ENCODE measurements at regions not wholly inside any gene's neighbourhood (a gene's known extent, or its start where the extent isn't known, plus 50 kb on each side); places are given as distances from the start of the nearest gene placed in this dataset.

DNA sequence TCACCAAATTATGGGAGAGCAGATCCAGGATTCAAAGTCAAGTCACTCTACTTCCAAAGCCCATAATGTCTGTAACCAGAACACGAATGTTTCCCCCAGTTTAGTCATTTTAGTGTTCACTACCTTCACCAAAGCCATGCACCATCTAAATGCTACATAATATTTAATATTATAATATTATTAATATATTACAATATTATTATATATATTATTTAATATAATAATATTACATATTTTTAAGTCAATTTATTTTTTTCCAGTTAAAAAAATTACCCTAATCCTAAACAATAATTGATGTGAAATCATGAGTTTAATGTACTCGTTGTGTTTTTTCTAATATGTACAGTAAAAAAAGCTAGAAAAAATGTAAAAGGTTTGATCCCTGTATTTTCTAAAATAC lies 276.6 kb upstream of the TBL1XR1 start:
- no peaks in the 10 kb centered on the region for H3K36me3 ChIP-seq (ENCODE audit: control insufficient read depth in 4 of 4, insufficient read depth in 3 of 4, low read depth in 1 of 4, low read length in 3 of 4)
- 97% methylated on average over 2 of the region's 2 CpGs for WGBS
- H3K4me1 ChIP-seq (ENCODE audit: control insufficient read depth in 4 of 4, insufficient read depth in 4 of 4, low read length in 3 of 4), result peaks cover 2 to 9% (median 6%) of the 10 kb centered on the region in 4 donors
- no peak overlapping the region for H3K4me3 ChIP-seq (ENCODE audit: low read depth in 1 of 3, low read length in 3 of 3)
- H3K27me3 ChIP-seq (ENCODE audit: control insufficient read depth in 4 of 4, insufficient read depth in 4 of 4, low read length in 3 of 4), result no peaks in the 10 kb centered on the region
- no peak overlapping the region for H3K9ac ChIP-seq (ENCODE audit: low read depth in 1 of 2, low read length in 2 of 2)
- no peak for DNase-seq (ENCODE audit: low spot score)
- no peak for TF ChIP-seq RAD21 (IDR thresholded peaks at IDR 0.05)
- TF ChIP-seq, protein P1, sequence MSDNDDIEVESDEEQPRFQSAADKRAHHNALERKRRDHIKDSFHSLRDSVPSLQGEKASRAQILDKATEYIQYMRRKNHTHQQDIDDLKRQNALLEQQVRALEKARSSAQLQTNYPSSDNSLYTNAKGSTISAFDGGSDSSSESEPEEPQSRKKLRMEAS (IDR thresholded peaks at IDR 0.05), result no peak
- TF ChIP-seq, protein P2, sequence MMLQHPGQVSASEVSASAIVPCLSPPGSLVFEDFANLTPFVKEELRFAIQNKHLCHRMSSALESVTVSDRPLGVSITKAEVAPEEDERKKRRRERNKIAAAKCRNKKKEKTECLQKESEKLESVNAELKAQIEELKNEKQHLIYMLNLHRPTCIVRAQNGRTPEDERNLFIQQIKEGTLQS (IDR thresholded peaks at IDR 0.05), result no peak
- TF ChIP-seq, protein P3, sequence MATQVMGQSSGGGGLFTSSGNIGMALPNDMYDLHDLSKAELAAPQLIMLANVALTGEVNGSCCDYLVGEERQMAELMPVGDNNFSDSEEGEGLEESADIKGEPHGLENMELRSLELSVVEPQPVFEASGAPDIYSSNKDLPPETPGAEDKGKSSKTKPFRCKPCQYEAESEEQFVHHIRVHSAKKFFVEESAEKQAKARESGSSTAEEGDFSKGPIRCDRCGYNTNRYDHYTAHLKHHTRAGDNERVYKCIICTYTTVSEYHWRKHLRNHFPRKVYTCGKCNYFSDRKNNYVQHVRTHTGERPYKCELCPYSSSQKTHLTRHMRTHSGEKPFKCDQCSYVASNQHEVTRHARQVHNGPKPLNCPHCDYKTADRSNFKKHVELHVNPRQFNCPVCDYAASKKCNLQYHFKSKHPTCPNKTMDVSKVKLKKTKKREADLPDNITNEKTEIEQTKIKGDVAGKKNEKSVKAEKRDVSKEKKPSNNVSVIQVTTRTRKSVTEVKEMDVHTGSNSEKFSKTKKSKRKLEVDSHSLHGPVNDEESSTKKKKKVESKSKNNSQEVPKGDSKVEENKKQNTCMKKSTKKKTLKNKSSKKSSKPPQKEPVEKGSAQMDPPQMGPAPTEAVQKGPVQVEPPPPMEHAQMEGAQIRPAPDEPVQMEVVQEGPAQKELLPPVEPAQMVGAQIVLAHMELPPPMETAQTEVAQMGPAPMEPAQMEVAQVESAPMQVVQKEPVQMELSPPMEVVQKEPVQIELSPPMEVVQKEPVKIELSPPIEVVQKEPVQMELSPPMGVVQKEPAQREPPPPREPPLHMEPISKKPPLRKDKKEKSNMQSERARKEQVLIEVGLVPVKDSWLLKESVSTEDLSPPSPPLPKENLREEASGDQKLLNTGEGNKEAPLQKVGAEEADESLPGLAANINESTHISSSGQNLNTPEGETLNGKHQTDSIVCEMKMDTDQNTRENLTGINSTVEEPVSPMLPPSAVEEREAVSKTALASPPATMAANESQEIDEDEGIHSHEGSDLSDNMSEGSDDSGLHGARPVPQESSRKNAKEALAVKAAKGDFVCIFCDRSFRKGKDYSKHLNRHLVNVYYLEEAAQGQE (IDR thresholded peaks at IDR 0.05), result no peak
- no peak for TF ChIP-seq EGR1 (IDR thresholded peaks at IDR 0.05; ENCODE audit: low read depth in 2 of 2)
- TF ChIP-seq, protein P4, sequence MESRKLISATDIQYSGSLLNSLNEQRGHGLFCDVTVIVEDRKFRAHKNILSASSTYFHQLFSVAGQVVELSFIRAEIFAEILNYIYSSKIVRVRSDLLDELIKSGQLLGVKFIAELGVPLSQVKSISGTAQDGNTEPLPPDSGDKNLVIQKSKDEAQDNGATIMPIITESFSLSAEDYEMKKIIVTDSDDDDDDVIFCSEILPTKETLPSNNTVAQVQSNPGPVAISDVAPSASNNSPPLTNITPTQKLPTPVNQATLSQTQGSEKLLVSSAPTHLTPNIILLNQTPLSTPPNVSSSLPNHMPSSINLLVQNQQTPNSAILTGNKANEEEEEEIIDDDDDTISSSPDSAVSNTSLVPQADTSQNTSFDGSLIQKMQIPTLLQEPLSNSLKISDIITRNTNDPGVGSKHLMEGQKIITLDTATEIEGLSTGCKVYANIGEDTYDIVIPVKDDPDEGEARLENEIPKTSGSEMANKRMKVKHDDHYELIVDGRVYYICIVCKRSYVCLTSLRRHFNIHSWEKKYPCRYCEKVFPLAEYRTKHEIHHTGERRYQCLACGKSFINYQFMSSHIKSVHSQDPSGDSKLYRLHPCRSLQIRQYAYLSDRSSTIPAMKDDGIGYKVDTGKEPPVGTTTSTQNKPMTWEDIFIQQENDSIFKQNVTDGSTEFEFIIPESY (IDR thresholded peaks at IDR 0.05), result no peak
- no peak for TF ChIP-seq HNF4G (IDR thresholded peaks at IDR 0.05)
- TF ChIP-seq, protein P5, sequence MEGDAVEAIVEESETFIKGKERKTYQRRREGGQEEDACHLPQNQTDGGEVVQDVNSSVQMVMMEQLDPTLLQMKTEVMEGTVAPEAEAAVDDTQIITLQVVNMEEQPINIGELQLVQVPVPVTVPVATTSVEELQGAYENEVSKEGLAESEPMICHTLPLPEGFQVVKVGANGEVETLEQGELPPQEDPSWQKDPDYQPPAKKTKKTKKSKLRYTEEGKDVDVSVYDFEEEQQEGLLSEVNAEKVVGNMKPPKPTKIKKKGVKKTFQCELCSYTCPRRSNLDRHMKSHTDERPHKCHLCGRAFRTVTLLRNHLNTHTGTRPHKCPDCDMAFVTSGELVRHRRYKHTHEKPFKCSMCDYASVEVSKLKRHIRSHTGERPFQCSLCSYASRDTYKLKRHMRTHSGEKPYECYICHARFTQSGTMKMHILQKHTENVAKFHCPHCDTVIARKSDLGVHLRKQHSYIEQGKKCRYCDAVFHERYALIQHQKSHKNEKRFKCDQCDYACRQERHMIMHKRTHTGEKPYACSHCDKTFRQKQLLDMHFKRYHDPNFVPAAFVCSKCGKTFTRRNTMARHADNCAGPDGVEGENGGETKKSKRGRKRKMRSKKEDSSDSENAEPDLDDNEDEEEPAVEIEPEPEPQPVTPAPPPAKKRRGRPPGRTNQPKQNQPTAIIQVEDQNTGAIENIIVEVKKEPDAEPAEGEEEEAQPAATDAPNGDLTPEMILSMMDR (IDR thresholded peaks at IDR 0.05; ENCODE audit: low read depth, low read length, missing input control), result no peak
- no peak for TF ChIP-seq RXRA (IDR thresholded peaks at IDR 0.05)
- TF ChIP-seq FOXA2 (IDR thresholded peaks at IDR 0.05), result no peak
- TF ChIP-seq NR2F2 (IDR thresholded peaks at IDR 0.05), result no peak
- no peak for TF ChIP-seq GABPA (IDR thresholded peaks at IDR 0.05 in 1 of 2, conservative IDR thresholded peaks at IDR 0.05 in 1 of 2)
- no peaks in the 10 kb centered on the region for H3K9me3 ChIP-seq (ENCODE audit: control insufficient read depth in 4 of 4, low read length in 3 of 4)
- H3K27ac ChIP-seq (ENCODE audit: low read depth in 1 of 2, low read length in 2 of 2), result no peak overlapping the region

DNA sequence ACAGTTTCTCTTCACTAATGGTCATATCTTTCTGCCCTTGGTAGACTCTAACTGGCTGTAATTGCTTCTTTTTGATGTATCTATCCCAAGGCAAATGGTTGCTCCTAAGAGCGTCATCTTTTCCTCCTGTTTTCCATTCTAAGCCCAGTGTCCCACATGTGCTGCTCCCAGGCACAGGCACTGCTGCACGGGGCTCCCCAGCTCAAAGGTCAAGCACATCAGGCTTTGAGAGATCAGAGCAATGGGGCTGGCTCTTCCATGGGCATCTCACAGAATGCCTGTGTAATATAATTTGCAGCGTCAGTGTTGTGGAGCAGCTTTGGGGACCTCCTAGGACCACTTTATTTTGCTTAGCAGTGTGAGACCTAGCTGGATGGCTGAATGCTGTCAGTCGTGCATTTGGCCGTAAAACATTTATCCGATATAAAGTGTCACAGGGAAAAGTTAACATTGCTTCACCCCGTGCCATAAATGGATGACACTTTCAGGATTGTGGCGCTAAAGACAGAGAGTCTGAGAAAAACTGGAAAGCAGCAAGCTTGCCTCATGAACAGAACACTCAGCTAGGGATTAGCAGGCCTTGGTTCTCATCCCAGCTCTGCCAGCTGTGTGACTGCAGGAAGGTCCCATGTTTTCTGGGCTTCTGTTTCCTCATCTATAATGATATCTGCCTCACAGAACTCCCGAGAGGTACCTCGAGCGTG lies 277.5 kb upstream of the TBL1XR1 start:
- no peak overlapping the region for H3K9ac ChIP-seq (ENCODE audit: low read depth in 1 of 2, low read length in 2 of 2)
- no peak for DNase-seq (ENCODE audit: low spot score)
- H3K27me3 ChIP-seq (ENCODE audit: control insufficient read depth in 4 of 4, insufficient read depth in 4 of 4, low read length in 3 of 4), result no peaks in the 10 kb centered on the region
- H3K9me3 ChIP-seq (ENCODE audit: control insufficient read depth in 4 of 4, low read length in 3 of 4), result no peaks in the 10 kb centered on the region
- 89% methylated on average over 11 of the region's 11 CpGs for WGBS
- H3K27ac ChIP-seq (ENCODE audit: low read depth in 1 of 2, low read length in 2 of 2), result no peak overlapping the region
- no peaks in the 10 kb centered on the region for H3K36me3 ChIP-seq (ENCODE audit: control insufficient read depth in 4 of 4, insufficient read depth in 3 of 4, low read depth in 1 of 4, low read length in 3 of 4)
- H3K4me1 ChIP-seq (ENCODE audit: control insufficient read depth in 4 of 4, insufficient read depth in 4 of 4, low read length in 3 of 4), result peaks cover 5 to 9% (median 6%) of the 10 kb centered on the region in 4 donors
- H3K4me3 ChIP-seq (ENCODE audit: low read depth in 1 of 3, low read length in 3 of 3), result no peak overlapping the region
- no peak for TF ChIP-seq JUND (IDR thresholded peaks at IDR 0.05)
- no peak for TF ChIP-seq TAF1 (conservative IDR thresholded peaks at IDR 0.05)
- no peak for TF ChIP-seq YY1 (IDR thresholded peaks at IDR 0.05)
- no peak for TF ChIP-seq GABPA (IDR thresholded peaks at IDR 0.05 in 1 of 2, conservative IDR thresholded peaks at IDR 0.05 in 1 of 2)
- TF ChIP-seq, protein P1 (IDR thresholded peaks at IDR 0.05), result no peak
- no peak for TF ChIP-seq FOXA1 (IDR thresholded peaks at IDR 0.05)
- no peak for TF ChIP-seq RAD21 (IDR thresholded peaks at IDR 0.05)
- TF ChIP-seq SP1 (IDR thresholded peaks at IDR 0.05), result no peak
- TF ChIP-seq HNF4G (IDR thresholded peaks at IDR 0.05), result no peak
- TF ChIP-seq, protein P4 (IDR thresholded peaks at IDR 0.05), result no peak
- TF ChIP-seq RXRA (IDR thresholded peaks at IDR 0.05), result no peak
- TF ChIP-seq, protein P3 (IDR thresholded peaks at IDR 0.05), result no peak
- no peak for TF ChIP-seq NR2F2 (IDR thresholded peaks at IDR 0.05)
